ENCODE measurements at regions not wholly inside any gene's neighbourhood (a gene's known extent, or its start where the extent isn't known, plus 50 kb on each side); places are given as distances from the start of the nearest gene placed in this dataset.
"Not testable (repeated sequence)": the region's sequence is repeated elsewhere in the genome, so short reads cannot be mapped to it uniquely, and the experiment has no call there.

- Histone ChIP-seq H3K4me3 (ENCODE audit: low read length) (no peak overlapping the region), H3K27me3 (ENCODE audit: low read depth, low read length) (peaks cover 78% of the 10 kb centered on the region), H4K20me1 (ENCODE audit: insufficient read depth, low read length) (no peaks in the 10 kb centered on the region), H3K9ac (ENCODE audit: low read length) (no peak overlapping the region), H3K4me2 (ENCODE audit: low read length) (no peak overlapping the region), H3K4me1 (ENCODE audit: low read length) (no peaks in the 10 kb centered on the region), H3K27ac (ENCODE audit: low read length) (no peak overlapping the region), H3K9me3 (ENCODE audit: insufficient read depth, low read length) (no peaks in the 10 kb centered on the region), H3K79me2 (ENCODE audit: low read length) (no peaks in the 10 kb centered on the region), H3K36me3 (replicated peaks; ENCODE audit: low read depth, low read length) (no peaks in the 10 kb centered on the region), H2AFZ (ENCODE audit: low read depth, low read length) (no peak overlapping the region)
- TF ChIP-seq CTCF (IDR thresholded peaks at IDR 0.05; ENCODE audit: low read depth, low read length) (no peak), EZH2phosphoT487 (IDR thresholded peaks at IDR 0.05; ENCODE audit: low read depth) (no peak)
Measured at GRCh38 chr11:128151780-128152179, 435.6 kb downstream of the ETS1 start.

DNA sequence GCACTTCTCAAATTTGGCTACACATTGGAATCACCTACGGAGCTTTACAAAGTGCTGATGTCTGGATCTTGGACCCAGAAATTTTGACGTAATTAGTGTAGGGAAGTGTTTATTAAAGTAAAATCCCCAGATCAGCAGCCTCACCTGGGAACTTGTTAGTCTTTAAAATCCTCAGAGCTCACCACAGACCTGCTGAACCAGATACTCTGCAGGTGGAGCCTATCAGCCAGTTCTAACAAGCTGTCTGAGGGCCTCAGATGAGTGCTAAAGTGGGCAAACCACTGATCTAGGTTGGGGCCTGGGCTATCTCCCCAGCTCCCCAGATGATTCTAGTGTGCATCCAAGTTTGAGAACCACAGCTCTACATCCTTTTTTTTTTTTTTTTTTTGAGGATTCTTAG is 436.0 kb downstream of the ETS1 start:
- Histone ChIP-seq H3K36me3 (replicated peaks; ENCODE audit: low read depth, low read length) (no peaks in the 10 kb centered on the region), H3K4me3 (ENCODE audit: low read length) (no peak overlapping the region), H3K27ac (ENCODE audit: low read length) (no peak overlapping the region), H2AFZ (ENCODE audit: low read depth, low read length) (no peak overlapping the region), H3K79me2 (ENCODE audit: low read length) (no peaks in the 10 kb centered on the region), H3K27me3 (ENCODE audit: low read depth, low read length) (peaks cover 73% of the 10 kb centered on the region), H4K20me1 (ENCODE audit: insufficient read depth, low read length) (no peaks in the 10 kb centered on the region), H3K4me2 (ENCODE audit: low read length) (no peak overlapping the region), H3K9ac (ENCODE audit: low read length) (no peak overlapping the region), H3K9me3 (ENCODE audit: insufficient read depth, low read length) (no peaks in the 10 kb centered on the region), H3K4me1 (ENCODE audit: low read length) (no peaks in the 10 kb centered on the region)
- TF ChIP-seq EZH2phosphoT487 (IDR thresholded peaks at IDR 0.05; ENCODE audit: low read depth): no peak
- TF ChIP-seq CTCF (IDR thresholded peaks at IDR 0.05; ENCODE audit: low read depth, low read length): no peak

- H4K20me1 ChIP-seq (ENCODE audit: insufficient read depth, low read length): no peaks in the 10 kb centered on the region
- H2AFZ ChIP-seq (ENCODE audit: low read depth, low read length): no peak overlapping the region
- H3K9ac ChIP-seq (ENCODE audit: low read length): no peak overlapping the region
- no peaks in the 10 kb centered on the region for H3K4me1 ChIP-seq (ENCODE audit: low read length)
- no peaks in the 10 kb centered on the region for H3K36me3 ChIP-seq (replicated peaks; ENCODE audit: low read depth, low read length)
- no peak overlapping the region for H3K4me2 ChIP-seq (ENCODE audit: low read length)
- no peaks in the 10 kb centered on the region for H3K9me3 ChIP-seq (ENCODE audit: insufficient read depth, low read length)
- no peak overlapping the region for H3K27ac ChIP-seq (ENCODE audit: low read length)
- TF ChIP-seq EZH2phosphoT487 (IDR thresholded peaks at IDR 0.05; ENCODE audit: low read depth) (no peak), CTCF (IDR thresholded peaks at IDR 0.05; ENCODE audit: low read depth, low read length) (no peak)
- no peak overlapping the region for H3K4me3 ChIP-seq (ENCODE audit: low read length)
- peaks cover 45% of the 10 kb centered on the region for H3K27me3 ChIP-seq (ENCODE audit: low read depth, low read length)
- no peaks in the 10 kb centered on the region for H3K79me2 ChIP-seq (ENCODE audit: low read length)
Measured at GRCh38 chr11:128148208-128148607, 439.1 kb downstream of the ETS1 start.

DNA sequence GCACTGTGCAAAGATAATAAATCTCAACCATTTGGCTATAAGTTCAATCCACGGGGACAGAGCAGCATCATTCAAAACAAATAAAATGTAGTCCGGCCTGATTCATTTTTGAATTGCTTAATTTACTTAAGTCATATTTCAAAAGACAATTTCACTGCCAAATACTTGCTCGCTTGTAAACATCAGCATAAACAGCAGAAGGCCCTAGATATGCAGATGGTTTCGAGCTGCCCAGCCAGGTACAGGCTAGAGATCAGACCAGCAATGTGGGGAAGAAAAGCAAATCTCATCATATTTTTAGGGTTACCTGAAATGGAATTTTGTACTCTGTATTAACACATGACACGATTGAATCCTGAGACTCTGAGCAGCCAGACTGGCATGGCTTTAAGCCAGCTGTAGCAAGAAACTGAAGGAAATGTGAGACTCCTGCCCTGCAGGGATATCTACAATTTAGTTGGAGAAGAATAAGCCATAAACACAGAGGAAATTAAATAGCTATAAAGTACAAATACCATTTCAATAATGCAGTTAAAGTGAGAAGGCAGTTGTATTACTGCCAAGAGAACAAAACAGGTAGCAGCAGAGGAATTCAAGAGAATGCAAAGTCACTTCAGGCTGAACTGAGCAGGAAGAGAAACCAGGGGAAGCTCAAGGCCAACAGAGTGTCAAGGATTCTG is 440.3 kb downstream of the ETS1 start:
- Histone ChIP-seq H3K4me2 (ENCODE audit: low read length) (no peak overlapping the region), H4K20me1 (ENCODE audit: insufficient read depth, low read length) (no peaks in the 10 kb centered on the region), H3K27ac (ENCODE audit: low read length) (no peak overlapping the region), H2AFZ (ENCODE audit: low read depth, low read length) (no peak overlapping the region), H3K4me3 (ENCODE audit: low read length) (no peak overlapping the region), H3K79me2 (ENCODE audit: low read length) (no peaks in the 10 kb centered on the region), H3K27me3 (ENCODE audit: low read depth, low read length) (peaks cover 40% of the 10 kb centered on the region), H3K9me3 (ENCODE audit: insufficient read depth, low read length) (no peaks in the 10 kb centered on the region), H3K36me3 (replicated peaks; ENCODE audit: low read depth, low read length) (no peaks in the 10 kb centered on the region), H3K9ac (ENCODE audit: low read length) (no peak overlapping the region), H3K4me1 (ENCODE audit: low read length) (no peaks in the 10 kb centered on the region)
- TF ChIP-seq EZH2phosphoT487 (IDR thresholded peaks at IDR 0.05; ENCODE audit: low read depth): no peak
- TF ChIP-seq CTCF (IDR thresholded peaks at IDR 0.05; ENCODE audit: low read depth, low read length): no peak

- not testable (repeated sequence) for H3K27me3 ChIP-seq (ENCODE audit: low read depth, low read length); H4K20me1 ChIP-seq (ENCODE audit: insufficient read depth, low read length); H3K27ac ChIP-seq (ENCODE audit: low read length); H3K4me1 ChIP-seq (ENCODE audit: low read length); H3K36me3 ChIP-seq (replicated peaks; ENCODE audit: low read depth, low read length); H3K4me2 ChIP-seq (ENCODE audit: low read length); H2AFZ ChIP-seq (ENCODE audit: low read depth, low read length); H3K9ac ChIP-seq (ENCODE audit: low read length); H3K79me2 ChIP-seq (ENCODE audit: low read length); H3K4me3 ChIP-seq (ENCODE audit: low read length); H3K9me3 ChIP-seq (ENCODE audit: insufficient read depth, low read length)
Measured at GRCh38 chr11:128140293-128140692, 447.1 kb downstream of the ETS1 start.

All from OCI-LY3 (cell line).